OCI-LY3 (cell line): ENCODE measurements at regions not wholly inside any gene's neighbourhood (a gene's known extent, or its start where the extent isn't known, plus 50 kb on each side); places are given as distances from the start of the nearest gene placed in this dataset.

Experiments used
- H2AFZ ChIP-seq: fragments of 200-600, 300-600 bp; shearing (Covaris generic); 2 replicates; pipeline ENCODE4 v1.6.0; 2014; ENCODE audit warnings: antibody characterized with exemption, low read depth, low read length
- H3K27ac ChIP-seq: fragments of 200-600, 300-600 bp; sonication (generic); 2 replicates; pipeline ENCODE4 v1.5.1; 2014; ENCODE audit warnings: mild to moderate bottlenecking, low read length, moderate library complexity, mixed read lengths
- H3K27me3 ChIP-seq: fragments of 200-600, 300-600 bp; sonication (generic); 2 replicates; pipeline ENCODE4 v1.6.1; 2014; ENCODE audit warnings: low read depth, low read length, mixed read lengths
- H3K36me3 ChIP-seq: fragments of 200-600, 300-600 bp; sonication (generic); replicated peaks from 2 replicates; pipeline ENCODE3; 2014; ENCODE audit warnings: low read depth, low read length, mixed read lengths
- H3K4me1 ChIP-seq: fragments of 300-600, 200-600 bp; sonication (generic); 2 replicates; pipeline ENCODE4 v1.6.1; 2014; ENCODE audit warnings: low read length, mixed read lengths
- H3K4me2 ChIP-seq: fragments of 200-600, 300-600 bp; sonication (generic); 2 replicates; pipeline ENCODE4 v1.6.1; 2014; ENCODE audit warnings: low read length, mixed read lengths
- H3K4me3 ChIP-seq: fragments of 300-600, 200-600 bp; sonication (generic); 2 replicates; pipeline ENCODE4 v1.5.1; 2014; ENCODE audit warnings: antibody characterized with exemption, mild to moderate bottlenecking, low read length, moderate library complexity
- H3K79me2 ChIP-seq: fragments of 300-600, 200-600 bp; shearing (Covaris generic); 2 replicates; pipeline ENCODE4 v1.6.1; 2014; ENCODE audit warnings: mild to moderate bottlenecking, low read length, mixed read lengths
- H3K9ac ChIP-seq: fragments of 300-600, 200-600 bp; shearing (Covaris generic); 2 replicates; pipeline ENCODE4 v1.6.0; 2014; ENCODE audit warnings: mild to moderate bottlenecking, low read length, moderate library complexity
- H3K9me3 ChIP-seq: fragments of 200-600, 300-600 bp; shearing (Covaris generic); 2 replicates; pipeline ENCODE4 v1.6.1; 2014; ENCODE audit warnings: low read length, mixed read lengths; ENCODE audit not compliant: insufficient read depth
- H4K20me1 ChIP-seq: fragments of 200-600, 300-600 bp; sonication (generic); 2 replicates; pipeline ENCODE4 v1.6.1; 2016; ENCODE audit warnings: low read length, mixed read lengths; ENCODE audit not compliant: insufficient read depth
- CTCF ChIP-seq: fragments of 200-600, 300-600 bp; sonication (generic); IDR thresholded peaks from 2 replicates; pipeline ENCODE4 v1.5.1; 2014; ENCODE audit warnings: antibody characterized with exemption, low read length, low read depth
- EZH2phosphoT487 ChIP-seq: fragments of 200-600 bp; shearing (Covaris generic); IDR thresholded peaks from 2 replicates; pipeline ENCODE4 v1.6.1; 2018; ENCODE audit warnings: antibody characterized with exemption, mixed run types, low read depth

DNA sequence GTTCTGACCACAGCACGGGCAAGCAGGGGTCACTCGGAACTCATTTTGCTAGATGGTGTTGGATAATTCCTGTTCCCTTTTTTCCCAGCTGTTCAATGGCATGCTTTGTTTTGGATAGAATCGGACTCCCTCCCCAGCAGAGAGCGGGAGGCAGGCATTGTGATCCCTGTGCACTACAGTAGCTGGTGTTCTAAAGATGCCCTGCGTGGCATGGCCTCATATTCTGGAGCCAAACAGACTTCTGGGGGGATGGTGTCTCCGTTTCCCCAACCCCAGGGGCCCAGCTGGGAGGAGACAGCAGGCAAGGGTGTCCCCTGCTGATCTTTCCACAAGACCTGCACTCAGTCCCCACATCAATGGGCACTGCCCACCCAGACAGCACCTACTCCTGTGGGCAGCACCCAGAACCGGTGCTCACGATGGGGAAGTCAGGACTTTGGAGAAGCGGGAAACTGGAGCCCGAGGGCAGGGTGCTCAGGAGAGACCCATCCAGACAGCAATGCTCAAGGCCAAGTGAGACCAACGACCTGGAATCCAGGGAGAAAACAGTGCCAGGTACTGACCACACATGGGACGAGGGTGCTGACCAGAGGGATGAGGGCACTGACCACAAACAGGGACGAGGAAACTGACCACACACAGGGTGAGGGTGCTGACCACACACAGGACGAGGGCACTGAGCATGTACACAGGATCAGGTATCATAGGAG lies 934.9 kb downstream of the BRD1 start:
- Histone ChIP-seq H3K27ac (no peak overlapping the region), H4K20me1 (no peaks in the 10 kb centered on the region), H3K27me3 (no peaks in the 10 kb centered on the region), H3K4me1 (no peaks in the 10 kb centered on the region), H2AFZ (no peak overlapping the region), H3K9ac (no peak overlapping the region), H3K4me3 (no peak overlapping the region), H3K36me3 (no peaks in the 10 kb centered on the region), H3K4me2 (no peak overlapping the region), H3K79me2 (no peaks in the 10 kb centered on the region), H3K9me3 (no peaks in the 10 kb centered on the region)
- no peak for TF ChIP-seq EZH2phosphoT487
- no peak for TF ChIP-seq CTCF

GRCh38 chr22:48891688-48892577 lies 935.7 kb downstream of the BRD1 start:
- no peak overlapping the region for H3K27ac ChIP-seq
- no peaks in the 10 kb centered on the region for H4K20me1 ChIP-seq
- no peak overlapping the region for H3K4me3 ChIP-seq
- no peak overlapping the region for H2AFZ ChIP-seq
- H3K9me3 ChIP-seq = no peaks in the 10 kb centered on the region
- TF ChIP-seq EZH2phosphoT487 = no peak
- TF ChIP-seq CTCF = no peak
- no peaks in the 10 kb centered on the region for H3K4me1 ChIP-seq
- no peaks in the 10 kb centered on the region for H3K36me3 ChIP-seq
- H3K9ac ChIP-seq = no peak overlapping the region
- no peak overlapping the region for H3K4me2 ChIP-seq
- H3K27me3 ChIP-seq = no peaks in the 10 kb centered on the region
- no peaks in the 10 kb centered on the region for H3K79me2 ChIP-seq

DNA sequence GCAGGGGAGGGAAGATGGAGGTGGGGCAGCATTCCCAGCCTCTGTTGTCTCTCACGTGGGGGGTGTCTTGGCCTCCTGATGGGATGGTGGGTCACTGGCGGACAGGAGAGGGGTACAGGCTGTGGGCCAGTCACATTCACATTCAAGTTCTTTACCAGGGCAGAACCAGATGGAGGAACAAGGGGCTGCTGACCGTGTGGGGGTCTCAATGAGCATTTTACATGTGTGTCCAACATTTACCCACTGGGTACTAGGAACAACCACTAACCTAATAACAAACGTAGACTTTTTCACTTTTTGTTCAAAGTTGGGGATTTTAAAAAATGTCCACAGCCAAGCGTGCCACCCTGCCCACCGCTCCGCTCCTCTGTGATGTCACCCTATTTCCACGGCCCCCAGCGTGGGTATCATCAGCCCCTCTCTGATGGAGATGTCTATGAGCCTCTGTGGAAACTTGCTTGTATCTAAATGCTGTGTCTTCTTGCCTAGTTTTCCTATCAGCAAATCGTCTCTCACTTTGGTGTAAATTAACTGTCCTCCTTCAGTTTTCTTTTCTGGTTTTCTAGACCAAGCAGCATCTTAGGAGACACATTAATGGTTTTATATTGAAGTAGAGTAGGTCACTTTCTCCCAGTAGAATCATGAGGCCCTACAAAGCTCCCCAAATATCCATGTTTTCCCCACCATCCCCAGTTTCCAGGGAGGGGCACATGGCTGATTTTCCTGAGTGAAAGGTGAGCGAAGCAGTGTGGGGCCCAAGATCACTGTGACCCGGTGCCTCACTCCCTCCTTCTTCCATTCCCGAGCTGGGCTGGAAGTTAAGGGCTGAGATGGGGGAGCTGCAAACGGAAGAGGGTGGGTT lies 936.7 kb downstream of the BRD1 start:
- no peak for TF ChIP-seq EZH2phosphoT487
- TF ChIP-seq CTCF = no peak
- Histone ChIP-seq H3K4me3 (no peak overlapping the region), H3K4me2 (no peak overlapping the region), H4K20me1 (no peaks in the 10 kb centered on the region), H3K9me3 (no peaks in the 10 kb centered on the region), H3K79me2 (no peaks in the 10 kb centered on the region), H3K27ac (no peak overlapping the region), H2AFZ (no peak overlapping the region), H3K36me3 (no peaks in the 10 kb centered on the region), H3K4me1 (no peaks in the 10 kb centered on the region), H3K27me3 (no peaks in the 10 kb centered on the region), H3K9ac (no peak overlapping the region)
